PC-3 (cell line): ENCODE measurements at regions not wholly inside any gene's neighbourhood (a gene's known extent, or its start where the extent isn't known, plus 50 kb on each side); places are given as distances from the start of the nearest gene placed in this dataset.

Experiments used
- ATAC-seq: fragments of 200-7000 bp; cut with Tn5 transposase; 2 replicates; pipeline ENCODE4 v1.9.1; 2020; ENCODE audit warnings: mild to moderate bottlenecking, moderate library complexity
- BruUV-seq: library from RNA; stranded (reverse); fragments of 400-500 nt; replicated peaks from 2 replicates; lab custom pipeline; 2021; lab: Mats Ljungman, UMichigan
- CTCF ChIA-PET: fragments of 300-600 bp; sonication (Branson Sonifier 250); formaldehyde crosslinking; loops from one replicate; lab custom pipeline; 2022; ENCODE audit warnings: antibody characterized with exemption; lab: Charles Lee
- POLR2A ChIA-PET: fragments of 300-600 bp; sonication (Branson Sonifier 250); formaldehyde crosslinking; loops from one replicate; lab custom pipeline; 2022; ENCODE audit warnings: antibody characterized with exemption; ENCODE audit not compliant: unreplicated experiment; lab: Charles Lee
- DNase-seq: peaks from one replicate; pipeline ENCODE4 v3.0.0-alpha.2; 2015
- H2AFZ ChIP-seq: fragments of 300-600 bp; sonication (generic); 2 replicates; pipeline ENCODE4 v1.6.0; 2016; ENCODE audit warnings: antibody characterized with exemption, low read length
- H3F3A ChIP-seq: fragments of 300-600 bp; sonication (generic); one replicate; pipeline ENCODE4 v1.6.0; 2017; ENCODE audit warnings: antibody characterized with exemption, low read length, control low read depth, mild to moderate bottlenecking; ENCODE audit not compliant: unreplicated experiment
- H3K27ac ChIP-seq: fragments of 300-600 bp; sonication (generic); 2 replicates; pipeline ENCODE4 v1.5.1; 2016; ENCODE audit warnings: mild to moderate bottlenecking, low read length
- H3K27me3 ChIP-seq: fragments of 300-600 bp; sonication (generic); 2 replicates; pipeline ENCODE4 v1.6.1; 2016; ENCODE audit warnings: low read length, mixed read lengths
- H3K36me3 ChIP-seq: fragments of 300-600 bp; sonication (generic); 2 replicates; pipeline ENCODE4 v1.6.1; 2016; ENCODE audit warnings: low read depth, mixed run types, low read length, mixed read lengths
- H3K4me1 ChIP-seq: fragments of 300-600 bp; sonication (generic); 2 replicates; pipeline ENCODE4 v1.5.1; 2016; ENCODE audit warnings: low read length; ENCODE audit not compliant: insufficient read depth
- H3K4me2 ChIP-seq: fragments of 300-600 bp; sonication (generic); 2 replicates; pipeline ENCODE4 v1.6.0; 2016; ENCODE audit warnings: low read length
- H3K4me3 ChIP-seq: fragments of 300-600 bp; sonication (generic); 2 replicates; pipeline ENCODE4 v1.5.1; 2016; ENCODE audit warnings: mild to moderate bottlenecking, low read length, mixed read lengths
- H3K79me2 ChIP-seq: fragments of 300-600 bp; sonication (generic); 2 replicates; pipeline ENCODE4 v1.6.1; 2017; ENCODE audit warnings: low read length, mixed read lengths
- H3K9ac ChIP-seq: fragments of 300-600 bp; sonication (generic); 2 replicates; pipeline ENCODE4 v1.6.0; 2016; ENCODE audit warnings: mild to moderate bottlenecking, low read length
- H3K9me2 ChIP-seq: fragments of 300-600 bp; sonication (generic); replicated peaks from 2 replicates; pipeline ENCODE4 v1.6.1; 2016; ENCODE audit warnings: mixed run types, low read length, mixed read lengths
- H3K9me3 ChIP-seq: fragments of 300-600 bp; sonication (generic); 2 replicates; pipeline ENCODE4 v1.6.1; 2016; ENCODE audit warnings: low read length, mixed read lengths
- H4K20me1 ChIP-seq: fragments of 300-600 bp; sonication (generic); 2 replicates; pipeline ENCODE4 v1.6.1; 2016; ENCODE audit warnings: low read length, mixed read lengths
- EZH2 ChIP-seq: fragments of 300-600 bp; sonication (generic); IDR thresholded peaks from one replicate; pipeline ENCODE4 v1.6.1; 2017; ENCODE audit warnings: antibody characterized with exemption, mild to moderate bottlenecking, low read length; ENCODE audit not compliant: unreplicated experiment
- EZH2phosphoT487 ChIP-seq: fragments of 300-600 bp; sonication (generic); IDR thresholded peaks from 2 replicates; pipeline ENCODE4 v1.6.1; 2018; ENCODE audit warnings: mild to moderate bottlenecking, antibody characterized with exemption, low read length, borderline replicate concordance
- intact Hi-C: fragments of 100-400 bp; cut with micrococcal nuclease; formaldehyde crosslinking; loops from 2 replicates; pipeline ENCODE4 v1.9.0; 2023
- TF ChIP-seq, protein P1 (sequence below): fragments of 300-600 bp; sonication (generic); conservative IDR thresholded peaks from 2 replicates; pipeline ENCODE4 v1.5.1; 2017; ENCODE audit warnings: antibody characterized with exemption, low read depth, mild to moderate bottlenecking, low read length

GRCh38 chr14:28280530-28280929, 486.1 kb upstream of the FOXG1 start:
- H2AFZ ChIP-seq, result no peak overlapping the region
- ChIA-PET POLR2A (no interaction called here), CTCF (interaction anchor here (0.6 kb wide), 1 partner anchor 164 kb away, joined by 3 read pairs; no protein-coding TSS in a partner anchor)
- no peaks in the 10 kb centered on the region for H4K20me1 ChIP-seq
- no TSS peak for BruUV-seq
- H3K79me2 ChIP-seq, result no peaks in the 10 kb centered on the region
- intact Hi-C loops, result no loop called here
- H3F3A ChIP-seq, result no peaks in the 10 kb centered on the region
- H3K36me3 ChIP-seq, result no peaks in the 10 kb centered on the region
- H3K27me3 ChIP-seq, result no peaks in the 10 kb centered on the region
- no peaks in the 10 kb centered on the region for H3K9me3 ChIP-seq
- H3K27ac ChIP-seq, result no peak overlapping the region
- no peak overlapping the region for H3K9ac ChIP-seq
- no peaks in the 10 kb centered on the region for H3K4me1 ChIP-seq
- no peak overlapping the region for H3K4me3 ChIP-seq
- H3K4me2 ChIP-seq, result no peak overlapping the region
- no peak for TF ChIP-seq EZH2phosphoT487
- TF ChIP-seq, protein P1, sequence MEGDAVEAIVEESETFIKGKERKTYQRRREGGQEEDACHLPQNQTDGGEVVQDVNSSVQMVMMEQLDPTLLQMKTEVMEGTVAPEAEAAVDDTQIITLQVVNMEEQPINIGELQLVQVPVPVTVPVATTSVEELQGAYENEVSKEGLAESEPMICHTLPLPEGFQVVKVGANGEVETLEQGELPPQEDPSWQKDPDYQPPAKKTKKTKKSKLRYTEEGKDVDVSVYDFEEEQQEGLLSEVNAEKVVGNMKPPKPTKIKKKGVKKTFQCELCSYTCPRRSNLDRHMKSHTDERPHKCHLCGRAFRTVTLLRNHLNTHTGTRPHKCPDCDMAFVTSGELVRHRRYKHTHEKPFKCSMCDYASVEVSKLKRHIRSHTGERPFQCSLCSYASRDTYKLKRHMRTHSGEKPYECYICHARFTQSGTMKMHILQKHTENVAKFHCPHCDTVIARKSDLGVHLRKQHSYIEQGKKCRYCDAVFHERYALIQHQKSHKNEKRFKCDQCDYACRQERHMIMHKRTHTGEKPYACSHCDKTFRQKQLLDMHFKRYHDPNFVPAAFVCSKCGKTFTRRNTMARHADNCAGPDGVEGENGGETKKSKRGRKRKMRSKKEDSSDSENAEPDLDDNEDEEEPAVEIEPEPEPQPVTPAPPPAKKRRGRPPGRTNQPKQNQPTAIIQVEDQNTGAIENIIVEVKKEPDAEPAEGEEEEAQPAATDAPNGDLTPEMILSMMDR, result no peak
- TF ChIP-seq EZH2, result no peak
- H3K9me2 ChIP-seq, result no peaks in the 10 kb centered on the region
- DNase-seq (no peak), ATAC-seq (no peak)

DNA sequence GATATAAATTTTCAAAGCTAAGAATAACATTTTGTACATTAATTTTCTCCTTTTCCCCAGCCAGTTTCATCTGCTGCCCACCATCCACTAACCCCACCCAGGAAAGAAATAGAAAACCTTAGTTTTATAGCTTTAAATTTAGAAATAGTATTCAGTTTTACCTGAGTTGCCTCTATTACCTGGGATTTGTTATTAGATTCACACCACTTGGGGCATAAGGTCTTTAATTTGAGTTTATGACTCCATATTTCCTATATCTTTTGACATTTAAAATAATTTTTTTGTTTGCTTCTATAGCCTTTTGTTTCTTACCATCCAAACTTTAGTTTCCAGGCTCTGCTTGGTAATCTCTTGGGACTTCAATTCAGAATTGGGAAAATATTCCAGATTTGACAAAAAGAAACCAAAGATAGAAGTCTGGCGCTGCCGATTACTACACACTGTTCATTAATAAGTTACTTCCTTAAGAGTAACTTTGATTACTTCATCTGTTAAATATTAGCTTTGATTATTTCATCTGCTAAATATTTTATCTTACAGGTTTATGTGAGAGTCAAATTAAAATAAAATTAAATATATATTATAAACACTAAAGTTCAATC, 485.5 kb upstream of the FOXG1 start:
- no peaks in the 10 kb centered on the region for H3K4me1 ChIP-seq
- BruUV-seq, result no TSS peak
- H3K4me2 ChIP-seq, result peak overlapping the region; percentile 30; the same call in 1 of the 2 replicates
- no peaks in the 10 kb centered on the region for H3F3A ChIP-seq
- no peaks in the 10 kb centered on the region for H3K27me3 ChIP-seq
- no peak overlapping the region for H3K27ac ChIP-seq
- no peak overlapping the region for H3K4me3 ChIP-seq
- no peaks in the 10 kb centered on the region for H3K36me3 ChIP-seq
- no peak overlapping the region for H3K9ac ChIP-seq
- intact Hi-C loops, result no loop called here
- H4K20me1 ChIP-seq, result no peaks in the 10 kb centered on the region
- DNase-seq (no peak), ATAC-seq (no peak)
- H3K9me3 ChIP-seq, result no peaks in the 10 kb centered on the region
- 0 out of 2 replicates have a peak overlapping the region, but pooled peaks have one; percentile 41 for H2AFZ ChIP-seq
- POLR2A ChIA-PET, result interaction anchor here (0.6 kb wide), 1 partner anchor 77 kb away, joined by 14 read pairs; no protein-coding TSS in a partner anchor
- TF ChIP-seq, protein P1, result no peak
- TF ChIP-seq EZH2phosphoT487, result no peak
- no peak for TF ChIP-seq EZH2
- CTCF ChIA-PET, result interaction anchor here (0.6 kb wide), 1 partner anchor 165 kb away, joined by 3 read pairs; no protein-coding TSS in a partner anchor
- no peaks in the 10 kb centered on the region for H3K79me2 ChIP-seq
- no peaks in the 10 kb centered on the region for H3K9me2 ChIP-seq

- TF ChIP-seq EZH2phosphoT487, result no peak
- TF ChIP-seq, protein P1, result no peak
- no peak for TF ChIP-seq EZH2
Observed at GRCh38 chr14:28284546-28285300, 481.9 kb upstream of the FOXG1 start.

More at GRCh38 chr14:28284546-28285300, 481.9 kb upstream of the FOXG1 start:
- no peaks in the 10 kb centered on the region for H3K79me2 ChIP-seq
- no peaks in the 10 kb centered on the region for H3K4me1 ChIP-seq
- 0 out of 2 replicates have a peak, but pooled peaks cover 5% of the 10 kb centered on the region for H4K20me1 ChIP-seq
- no peak overlapping the region for H3K4me2 ChIP-seq
- intact Hi-C loops, result no loop called here
- H3K36me3 ChIP-seq, result no peaks in the 10 kb centered on the region
- no peaks in the 10 kb centered on the region for H3K27me3 ChIP-seq
- no peak for ATAC-seq
- H3K27ac ChIP-seq, result no peak overlapping the region
- no TSS peak for BruUV-seq
- DNase-seq, result no peak
- CTCF ChIA-PET, result no interaction called here
- H3K9me3 ChIP-seq, result no peaks in the 10 kb centered on the region
- POLR2A ChIA-PET, result no interaction called here
- no peak overlapping the region for H3K4me3 ChIP-seq
- no peaks in the 10 kb centered on the region for H3F3A ChIP-seq
- no peak overlapping the region for H2AFZ ChIP-seq
- H3K9me2 ChIP-seq, result no peaks in the 10 kb centered on the region
- H3K9ac ChIP-seq, result no peak overlapping the region
